Caco-2 (cell line): ENCODE measurements at regions not wholly inside any gene's neighbourhood (a gene's known extent, or its start where the extent isn't known, plus 50 kb on each side); places are given as distances from the start of the nearest gene placed in this dataset.

Source experiments
- BruUV-seq: library from RNA; stranded (reverse); fragments of 400-500 nt; replicated peaks from 2 replicates; lab custom pipeline; 2021; lab: Mats Ljungman, UMichigan
- CTCF ChIA-PET: fragments of 300-600 bp; sonication (Branson Sonifier 250); formaldehyde crosslinking; loops from one replicate; lab custom pipeline; 2022; ENCODE audit warnings: antibody characterized with exemption; lab: Charles Lee
- POLR2A ChIA-PET: fragments of 300-600 bp; sonication (Branson Sonifier 250); formaldehyde crosslinking; loops from one replicate; lab custom pipeline; 2022; ENCODE audit warnings: antibody characterized with exemption; lab: Charles Lee
- DNase-seq, 2 experiments: peaks; one replicate each; pipeline versions ENCODE4 v3.0.0 to v3.0.0-alpha.2; 2020 to 2022
- H3K27me3 ChIP-seq: replicated peaks from 2 replicates; pipeline ENCODE4 v1.6.0; 2011; ENCODE audit warnings: low read length; ENCODE audit not compliant: control insufficient read depth, insufficient read depth
- H3K36me3 ChIP-seq: 2 replicates; pipeline ENCODE4 v1.5.1; 2011; ENCODE audit warnings: low read length; ENCODE audit not compliant: control insufficient read depth, insufficient read depth
- H3K4me1 ChIP-seq: fragments of 250-450 bp; sonication (Bioruptor Pico); 2 replicates; pipeline ENCODE4 v1.5.1; 2020; ENCODE audit warnings: mild to moderate bottlenecking
- H3K4me3 ChIP-seq: 2 replicates; pipeline ENCODE4 v1.5.1; 2011; ENCODE audit warnings: low read depth, mild to moderate bottlenecking, control low read depth, low read length
- H3K9me3 ChIP-seq: fragments of 250-450 bp; sonication (Bioruptor Pico); 2 replicates; pipeline ENCODE4 v1.5.1; 2020; ENCODE audit warnings: mild to moderate bottlenecking, moderate library complexity
- H3K27ac Mint-ChIP-seq: one replicate; pipeline ENCODE4 v1.8.0; 2022; ENCODE audit warnings: mixed read lengths; ENCODE audit not compliant: unreplicated experiment
- H3K27me3 Mint-ChIP-seq: one replicate; pipeline ENCODE4 v1.8.0; 2022; ENCODE audit warnings: mixed read lengths; ENCODE audit not compliant: insufficient read depth, unreplicated experiment
- H3K36me3 Mint-ChIP-seq: one replicate; pipeline ENCODE4 v1.8.0; 2022; ENCODE audit warnings: mild to moderate bottlenecking, mixed read lengths; ENCODE audit not compliant: insufficient read depth, unreplicated experiment
- H3K4me1 Mint-ChIP-seq: one replicate; pipeline ENCODE4 v1.8.0; 2022; ENCODE audit warnings: low read depth, mixed read lengths; ENCODE audit not compliant: unreplicated experiment
- H3K4me3 Mint-ChIP-seq: one replicate; pipeline ENCODE4 v1.8.0; 2022; ENCODE audit warnings: mild to moderate bottlenecking, moderate library complexity, mixed read lengths; ENCODE audit not compliant: unreplicated experiment
- H3K9me3 Mint-ChIP-seq: one replicate; pipeline ENCODE4 v1.8.0; 2022; ENCODE audit warnings: mixed read lengths; ENCODE audit not compliant: unreplicated experiment
- CTCF ChIP-seq, 2 experiments: fragments of 200-600 bp in 1 of 2; IDR thresholded peaks; 1 replicate in 1 of 2; 2 replicates in 1 of 2; pipeline versions ENCODE4 v1.5.1 to v1.8.0; 2011 to 2022; ENCODE audit warnings: antibody characterized with exemption in 1 of 2, control low read depth in 1 of 2, inconsistent platforms in 1 of 2, low read depth in 1 of 2, low read length in 1 of 2, mild to moderate bottlenecking in 1 of 2, moderate library complexity in 1 of 2; ENCODE audit not compliant: insufficient read depth in 1 of 2, severe bottlenecking in 1 of 2, unreplicated experiment in 1 of 2
- intact Hi-C: fragments of 100-400 bp; cut with micrococcal nuclease; formaldehyde crosslinking; loops from one replicate; pipeline ENCODE4 v1.10.0; 2022; ENCODE audit not compliant: unreplicated experiment

GRCh38 chr3:28980631-28981030 lies 300.2 kb upstream of the RBMS3 start:
- POLR2A ChIA-PET = no interaction called here
- Histone ChIP-seq H3K27me3 (no peaks in the 10 kb centered on the region), H3K4me3 (no peak overlapping the region), H3K9me3 (no peaks in the 10 kb centered on the region), H3K36me3 (no peaks in the 10 kb centered on the region), H3K4me1 (no peaks in the 10 kb centered on the region)
- Mint-ChIP-seq H3K36me3 (no peaks in the 10 kb centered on the region), H3K4me1 (no peaks in the 10 kb centered on the region), H3K9me3 (no peaks in the 10 kb centered on the region), H3K4me3 (no peak overlapping the region), H3K27me3 (peaks cover 2% of the 10 kb centered on the region), H3K27ac (no peak overlapping the region)
- no peak for DNase-seq
- intact Hi-C loops = no loop called here
- no TSS peak for BruUV-seq
- TF ChIP-seq CTCF (IDR thresholded peaks at IDR 0.05; ENCODE audit: insufficient read depth in 1 of 2, low read depth in 1 of 2, low read length in 1 of 2, severe bottlenecking in 1 of 2, unreplicated experiment in 1 of 2) = no peak
- CTCF ChIA-PET = no interaction called here

- Mint-ChIP-seq H3K27ac (no peak overlapping the region), H3K27me3 (peaks cover 2% of the 10 kb centered on the region), H3K9me3 (no peaks in the 10 kb centered on the region), H3K4me1 (no peaks in the 10 kb centered on the region), H3K36me3 (no peaks in the 10 kb centered on the region), H3K4me3 (no peak overlapping the region)
- TF ChIP-seq CTCF (IDR thresholded peaks at IDR 0.05; ENCODE audit: insufficient read depth in 1 of 2, low read depth in 1 of 2, low read length in 1 of 2, severe bottlenecking in 1 of 2, unreplicated experiment in 1 of 2) = no peak
- H3K4me1 ChIP-seq = no peaks in the 10 kb centered on the region
- BruUV-seq = no TSS peak
- intact Hi-C loops = no loop called here
- POLR2A ChIA-PET = no interaction called here
- H3K36me3 ChIP-seq = no peaks in the 10 kb centered on the region
- no peaks in the 10 kb centered on the region for H3K27me3 ChIP-seq
- no peaks in the 10 kb centered on the region for H3K9me3 ChIP-seq
- DNase-seq = no peak
- CTCF ChIA-PET = no interaction called here
- H3K4me3 ChIP-seq = no peak overlapping the region
Measured at GRCh38 chr3:28982906-28983305, 298.0 kb upstream of the RBMS3 start.

- intact Hi-C loops = no loop called here
- no TSS peak for BruUV-seq
- TF ChIP-seq CTCF (IDR thresholded peaks at IDR 0.05; ENCODE audit: insufficient read depth in 1 of 2, low read depth in 1 of 2, low read length in 1 of 2, severe bottlenecking in 1 of 2, unreplicated experiment in 1 of 2) = no peak
- no peak overlapping the region for H3K4me3 ChIP-seq
- Mint-ChIP-seq H3K4me3 (no peak overlapping the region), H3K9me3 (no peaks in the 10 kb centered on the region), H3K36me3 (no peaks in the 10 kb centered on the region), H3K27ac (no peak overlapping the region), H3K4me1 (no peaks in the 10 kb centered on the region), H3K27me3 (no peaks in the 10 kb centered on the region)
- DNase-seq = no peak
- no peaks in the 10 kb centered on the region for H3K9me3 ChIP-seq
- CTCF ChIA-PET = no interaction called here
- H3K36me3 ChIP-seq = no peaks in the 10 kb centered on the region
- no peaks in the 10 kb centered on the region for H3K27me3 ChIP-seq
- POLR2A ChIA-PET = no interaction called here
- no peaks in the 10 kb centered on the region for H3K4me1 ChIP-seq
Measured at GRCh38 chr3:28986922-28987321, 293.9 kb upstream of the RBMS3 start.
